Neural cell (in vitro differentiated cells): ENCODE measurements at regions not wholly inside any gene's neighbourhood (a gene's known extent, or its start where the extent isn't known, plus 50 kb on each side); places are given as distances from the start of the nearest gene placed in this dataset.

Source experiments
- EP300 ChIP-seq: fragments of 450-650 bp; conservative IDR thresholded peaks from 2 replicates; pipeline ENCODE4 v1.6.1; 2014; ENCODE audit warnings: antibody characterized with exemption, mild to moderate bottlenecking, moderate library complexity; ENCODE audit not compliant: poor library complexity, severe bottlenecking
- EZH2 ChIP-seq: fragments of 200-600, 300-800 bp; shearing (Covaris generic), sonication (generic); IDR thresholded peaks from 2 replicates; pipeline ENCODE4 v1.6.1; 2014; ENCODE audit warnings: antibody characterized with exemption, low read length, borderline replicate concordance, mild to moderate bottlenecking; ENCODE audit not compliant: insufficient read depth, poor library complexity, severe bottlenecking
- POLR2AphosphoS5 ChIP-seq: IDR thresholded peaks from 2 replicates; pipeline ENCODE4 v1.6.1; 2012
- TF ChIP-seq, protein P1 (sequence below): IDR thresholded peaks from 2 replicates; pipeline ENCODE4 v1.6.1; 2012; ENCODE audit warnings: borderline replicate concordance
- TF ChIP-seq, protein P2 (sequence below): fragments of 450-650 bp; IDR thresholded peaks from 2 replicates; pipeline ENCODE4 v1.5.1; 2014; ENCODE audit warnings: antibody characterized with exemption, mild to moderate bottlenecking, moderate library complexity; ENCODE audit not compliant: poor library complexity, severe bottlenecking

DNA sequence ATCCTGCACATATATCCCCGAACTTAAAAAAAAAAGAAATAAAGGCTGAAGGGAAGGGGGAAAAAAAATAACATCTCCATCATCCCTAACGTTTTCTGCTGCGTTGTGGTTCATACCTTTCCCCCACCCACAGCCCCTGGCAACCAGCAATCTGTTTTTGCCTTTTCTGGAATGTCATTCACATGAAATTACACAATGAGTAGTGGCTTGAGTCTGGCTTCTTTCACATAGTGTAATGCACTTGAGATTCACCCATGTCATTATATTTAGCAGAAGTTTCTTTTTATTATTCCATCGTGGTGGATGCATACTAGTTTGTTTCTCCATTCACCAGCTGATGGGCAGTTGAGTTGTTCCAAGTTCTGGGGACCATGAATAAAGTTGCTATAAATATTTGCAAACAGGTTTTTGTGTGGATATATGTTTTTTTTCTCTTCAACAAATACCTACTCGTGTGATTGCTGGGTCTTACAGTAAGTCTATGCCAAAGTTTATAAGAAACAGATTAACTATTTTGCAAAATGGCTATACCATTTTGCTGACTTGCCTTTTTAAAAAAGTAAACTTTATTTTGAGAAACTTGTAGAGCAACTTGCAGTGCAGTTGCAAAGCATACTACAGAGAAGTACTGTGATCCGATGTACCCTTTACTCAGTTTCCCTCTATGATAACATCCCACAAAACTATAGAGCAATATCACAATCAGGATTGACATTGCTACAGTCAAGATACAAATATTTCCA lies 322.5 kb downstream of the LPIN1 start:
- no peak for TF ChIP-seq EP300
- no peak for TF ChIP-seq EZH2
- TF ChIP-seq, protein P1, sequence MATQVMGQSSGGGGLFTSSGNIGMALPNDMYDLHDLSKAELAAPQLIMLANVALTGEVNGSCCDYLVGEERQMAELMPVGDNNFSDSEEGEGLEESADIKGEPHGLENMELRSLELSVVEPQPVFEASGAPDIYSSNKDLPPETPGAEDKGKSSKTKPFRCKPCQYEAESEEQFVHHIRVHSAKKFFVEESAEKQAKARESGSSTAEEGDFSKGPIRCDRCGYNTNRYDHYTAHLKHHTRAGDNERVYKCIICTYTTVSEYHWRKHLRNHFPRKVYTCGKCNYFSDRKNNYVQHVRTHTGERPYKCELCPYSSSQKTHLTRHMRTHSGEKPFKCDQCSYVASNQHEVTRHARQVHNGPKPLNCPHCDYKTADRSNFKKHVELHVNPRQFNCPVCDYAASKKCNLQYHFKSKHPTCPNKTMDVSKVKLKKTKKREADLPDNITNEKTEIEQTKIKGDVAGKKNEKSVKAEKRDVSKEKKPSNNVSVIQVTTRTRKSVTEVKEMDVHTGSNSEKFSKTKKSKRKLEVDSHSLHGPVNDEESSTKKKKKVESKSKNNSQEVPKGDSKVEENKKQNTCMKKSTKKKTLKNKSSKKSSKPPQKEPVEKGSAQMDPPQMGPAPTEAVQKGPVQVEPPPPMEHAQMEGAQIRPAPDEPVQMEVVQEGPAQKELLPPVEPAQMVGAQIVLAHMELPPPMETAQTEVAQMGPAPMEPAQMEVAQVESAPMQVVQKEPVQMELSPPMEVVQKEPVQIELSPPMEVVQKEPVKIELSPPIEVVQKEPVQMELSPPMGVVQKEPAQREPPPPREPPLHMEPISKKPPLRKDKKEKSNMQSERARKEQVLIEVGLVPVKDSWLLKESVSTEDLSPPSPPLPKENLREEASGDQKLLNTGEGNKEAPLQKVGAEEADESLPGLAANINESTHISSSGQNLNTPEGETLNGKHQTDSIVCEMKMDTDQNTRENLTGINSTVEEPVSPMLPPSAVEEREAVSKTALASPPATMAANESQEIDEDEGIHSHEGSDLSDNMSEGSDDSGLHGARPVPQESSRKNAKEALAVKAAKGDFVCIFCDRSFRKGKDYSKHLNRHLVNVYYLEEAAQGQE, result no peak
- TF ChIP-seq, protein P2, sequence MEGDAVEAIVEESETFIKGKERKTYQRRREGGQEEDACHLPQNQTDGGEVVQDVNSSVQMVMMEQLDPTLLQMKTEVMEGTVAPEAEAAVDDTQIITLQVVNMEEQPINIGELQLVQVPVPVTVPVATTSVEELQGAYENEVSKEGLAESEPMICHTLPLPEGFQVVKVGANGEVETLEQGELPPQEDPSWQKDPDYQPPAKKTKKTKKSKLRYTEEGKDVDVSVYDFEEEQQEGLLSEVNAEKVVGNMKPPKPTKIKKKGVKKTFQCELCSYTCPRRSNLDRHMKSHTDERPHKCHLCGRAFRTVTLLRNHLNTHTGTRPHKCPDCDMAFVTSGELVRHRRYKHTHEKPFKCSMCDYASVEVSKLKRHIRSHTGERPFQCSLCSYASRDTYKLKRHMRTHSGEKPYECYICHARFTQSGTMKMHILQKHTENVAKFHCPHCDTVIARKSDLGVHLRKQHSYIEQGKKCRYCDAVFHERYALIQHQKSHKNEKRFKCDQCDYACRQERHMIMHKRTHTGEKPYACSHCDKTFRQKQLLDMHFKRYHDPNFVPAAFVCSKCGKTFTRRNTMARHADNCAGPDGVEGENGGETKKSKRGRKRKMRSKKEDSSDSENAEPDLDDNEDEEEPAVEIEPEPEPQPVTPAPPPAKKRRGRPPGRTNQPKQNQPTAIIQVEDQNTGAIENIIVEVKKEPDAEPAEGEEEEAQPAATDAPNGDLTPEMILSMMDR, result no peak
- TF ChIP-seq POLR2AphosphoS5, result no peak
